Right ventricle myocardium inferior (tissue), 1 donor: ENCODE measurements at regions not wholly inside any gene's neighbourhood (a gene's known extent, or its start where the extent isn't known, plus 50 kb on each side); places are given as distances from the start of the nearest gene placed in this dataset.

Experiments used
- ATAC-seq: fragments of 200-7000 bp; cut with Tn5 transposase; one replicate; pipeline ENCODE4 v1.9.1; 2020; ENCODE audit warnings: mild to moderate bottlenecking, moderate library complexity
- DNase-seq: peaks from one replicate; pipeline ENCODE4 v3.0.0; 2021; ENCODE audit errors: missing footprints
- intact Hi-C: fragments of 100-400 bp; cut with DNase I; formaldehyde crosslinking; loops from one replicate; pipeline ENCODE4 v1.11.0; 2022
- donor health status: DM: no; HTN: yes; CAD: no; lungs with severe emphysema.

DNA sequence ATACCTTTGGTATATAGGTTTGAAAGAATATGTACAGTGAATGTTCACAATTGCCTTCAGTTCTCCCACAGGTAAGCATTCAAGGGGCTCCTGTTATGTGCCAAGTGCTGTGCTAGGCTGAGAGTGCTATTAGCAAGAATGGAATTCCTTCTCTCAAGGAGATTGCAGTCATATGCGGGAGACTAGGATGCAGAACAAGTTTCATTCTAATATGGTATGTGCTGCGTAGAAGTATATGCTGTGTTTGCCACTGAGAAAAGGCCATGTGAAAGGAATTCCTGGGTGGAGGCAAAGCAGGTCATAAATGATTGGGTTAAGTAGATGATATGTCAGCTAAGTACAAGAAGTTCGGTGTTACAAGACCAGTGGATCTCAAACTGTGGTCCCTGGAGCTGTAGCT, 303.0 kb downstream of the GPATCH2 start:
- intact Hi-C loops, result no loop called here
- ATAC-seq (no peak), DNase-seq (no peak)

DNA sequence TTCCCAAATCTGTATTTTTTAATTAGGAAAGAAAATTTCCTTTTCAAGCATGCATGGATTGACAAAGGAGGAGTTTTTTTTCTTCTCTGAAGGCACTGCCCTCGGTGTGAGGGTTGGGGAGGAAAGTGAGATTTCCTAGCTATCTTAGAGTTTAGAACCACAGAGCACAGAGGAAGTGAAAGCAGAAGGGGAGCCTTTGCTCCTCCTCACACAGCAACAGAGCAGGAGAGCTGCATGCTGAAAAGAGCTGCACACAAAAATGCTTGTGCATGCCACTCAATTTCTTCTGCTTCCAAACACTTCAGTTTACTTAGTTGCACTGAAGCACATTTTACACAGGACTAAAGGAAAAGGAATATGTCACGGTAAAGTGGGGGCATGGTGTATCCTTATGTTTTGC, 308.1 kb downstream of the GPATCH2 start:
- ATAC-seq, result no peak
- intact Hi-C loops, result no loop called here
- no peak for DNase-seq

DNA sequence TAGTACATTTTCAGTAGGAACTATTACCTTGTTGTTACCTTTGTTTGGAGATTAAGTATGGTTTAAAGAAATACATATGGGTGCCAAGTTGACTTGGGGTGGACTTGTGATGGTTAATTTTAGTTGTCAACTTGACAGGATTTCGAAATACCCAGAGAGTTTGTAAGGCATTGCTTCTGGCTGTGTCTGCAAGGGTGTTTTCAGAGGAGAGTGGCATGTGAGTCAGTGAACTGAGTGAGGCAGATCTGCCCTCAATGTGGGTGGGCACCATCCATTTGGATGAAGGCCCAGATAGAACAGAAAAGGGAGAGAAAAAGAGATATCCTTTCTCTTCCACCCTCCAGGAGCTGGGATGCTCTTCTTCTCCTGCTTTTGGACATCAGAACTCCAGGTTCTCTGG, 315.5 kb downstream of the GPATCH2 start:
- DNase-seq, result no peak
- ATAC-seq, result no peak
- intact Hi-C loops, result no loop called here

DNA sequence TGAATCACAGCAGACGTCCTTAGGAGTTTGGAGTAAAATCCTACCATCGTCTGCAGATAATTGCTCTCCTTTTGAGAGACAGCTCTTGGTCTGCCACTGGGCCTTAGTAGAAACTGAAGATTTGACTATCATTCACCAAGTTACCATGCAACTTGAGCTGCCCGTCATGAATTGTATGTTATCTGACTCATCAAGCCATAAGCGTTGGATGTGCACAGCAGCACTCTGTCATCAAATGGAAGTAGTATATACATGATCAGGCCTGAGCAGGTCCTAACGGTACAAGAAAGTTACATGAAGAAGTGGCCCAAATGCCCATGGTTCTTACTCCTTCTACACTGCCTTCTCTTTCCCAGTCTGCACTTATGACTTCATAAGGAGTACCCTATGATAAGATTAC, 317.8 kb downstream of the GPATCH2 start:
- DNase-seq (no peak), ATAC-seq (no peak)
- intact Hi-C loops, result no loop called here

- ATAC-seq, result no peak
- DNase-seq, result no peak
- intact Hi-C loops, result no loop called here
Observed at GRCh38 chr1:217311766-217312165, 319.1 kb downstream of the GPATCH2 start.

GRCh38 chr1:217311269-217311668, 319.6 kb downstream of the GPATCH2 start:
- DNase-seq (no peak), ATAC-seq (no peak)
- intact Hi-C loops, result no loop called here

DNA sequence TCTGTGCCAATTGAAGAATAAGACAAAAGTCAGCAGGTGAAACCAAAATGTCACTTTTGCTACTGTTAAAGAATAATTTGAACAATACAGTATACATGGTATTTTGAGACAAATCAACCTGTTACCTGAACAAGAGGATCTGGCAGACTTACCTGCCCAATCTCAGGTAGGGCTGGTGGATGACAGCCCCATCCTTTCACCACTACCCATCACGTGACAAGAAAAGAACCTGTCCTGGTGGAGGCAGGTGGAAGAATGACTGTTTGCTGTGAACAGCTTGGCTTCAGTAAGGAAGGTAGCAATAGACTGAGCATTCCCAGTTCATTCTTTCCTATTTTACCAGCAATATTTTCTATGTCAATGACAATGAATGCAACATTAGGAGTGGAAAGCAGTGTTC, 349.6 kb downstream of the GPATCH2 start:
- no peak for ATAC-seq

DNA sequence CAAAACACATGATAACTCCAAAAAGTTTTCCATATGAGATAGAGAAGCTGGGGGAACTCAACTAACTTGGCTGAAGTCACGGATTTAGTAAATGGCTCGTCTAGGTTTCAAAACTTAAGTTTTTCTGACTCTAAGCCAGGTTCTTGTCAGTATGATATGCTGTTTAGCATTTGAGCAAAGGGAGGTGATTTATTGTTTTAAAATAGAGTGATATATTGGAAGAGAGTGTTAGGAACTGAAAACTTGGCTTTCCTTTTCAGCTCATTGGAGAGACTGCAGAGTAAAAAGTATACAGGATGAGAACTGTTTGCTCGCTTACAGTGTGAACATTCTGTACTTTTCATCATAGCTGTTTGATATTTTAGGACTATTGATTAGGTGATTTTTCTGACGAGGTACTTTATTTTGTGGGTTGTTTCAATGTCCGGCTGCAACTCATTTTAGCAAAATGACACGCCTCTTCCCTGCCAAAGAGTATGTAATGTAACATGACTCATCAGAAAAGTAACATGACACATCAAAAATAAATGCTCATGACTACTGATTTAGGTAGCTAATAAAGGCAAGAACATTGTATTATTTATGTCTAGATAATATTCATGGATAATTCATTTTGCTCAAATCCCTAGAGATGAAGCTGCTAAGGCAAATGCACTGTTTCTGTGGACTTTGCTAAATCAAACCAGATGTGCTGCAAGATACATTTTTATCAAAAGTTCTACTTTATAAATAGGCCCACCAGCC, 355.1 kb downstream of the GPATCH2 start:
- DNase-seq (no peak), ATAC-seq (no peak)
- intact Hi-C loops, result no loop called here

More for the DNA sequence above, 349.6 kb downstream of the GPATCH2 start:
- no peak for DNase-seq
- intact Hi-C loops, result no loop called here

DNA sequence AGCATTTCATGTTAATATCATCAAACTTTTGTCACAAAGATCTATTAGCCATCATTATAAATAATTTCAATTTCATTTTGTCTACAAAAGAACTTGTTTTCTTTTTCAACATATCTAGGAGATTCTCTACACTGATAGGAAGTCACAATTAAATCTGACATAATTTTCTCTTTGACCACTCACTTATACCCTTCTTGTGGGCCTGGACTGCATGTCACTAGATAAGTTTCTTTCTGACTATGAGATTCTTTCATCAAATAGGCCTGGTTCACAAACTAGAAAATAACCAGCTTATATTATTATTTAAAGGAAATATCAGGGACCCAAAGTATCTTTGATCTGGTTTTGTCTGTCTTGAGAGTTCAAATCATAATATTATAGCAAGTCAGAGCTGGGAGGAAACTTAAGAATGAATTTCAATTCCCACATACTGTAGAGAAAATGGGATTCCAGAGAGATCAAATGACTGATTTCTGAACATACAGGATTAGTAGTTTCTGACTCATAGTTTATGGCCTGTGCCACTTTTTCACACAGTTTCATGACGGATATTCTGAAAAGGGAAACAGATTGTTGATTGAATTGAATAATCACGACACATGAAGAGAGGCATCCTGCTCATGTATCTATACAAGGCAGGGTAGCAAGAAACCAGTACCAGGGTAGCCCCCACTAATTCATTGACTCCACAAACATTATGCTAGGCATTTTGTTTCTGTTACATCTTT, 355.8 kb downstream of the GPATCH2 start:
- DNase-seq (no peak), ATAC-seq (no peak)
- intact Hi-C loops, result no loop called here

- no peak for DNase-seq
- intact Hi-C loops, result no loop called here
- no peak for ATAC-seq
Observed at GRCh38 chr1:217274416-217274815, 356.5 kb downstream of the GPATCH2 start.

- ATAC-seq (no peak), DNase-seq (no peak)
- intact Hi-C loops, result no loop called here
Observed at GRCh38 chr1:217273866-217274265, 357.0 kb downstream of the GPATCH2 start.

GRCh38 chr1:217272385-217272784, 358.5 kb downstream of the GPATCH2 start:
- no peak for DNase-seq
- no peak for ATAC-seq
- intact Hi-C loops, result no loop called here

DNA sequence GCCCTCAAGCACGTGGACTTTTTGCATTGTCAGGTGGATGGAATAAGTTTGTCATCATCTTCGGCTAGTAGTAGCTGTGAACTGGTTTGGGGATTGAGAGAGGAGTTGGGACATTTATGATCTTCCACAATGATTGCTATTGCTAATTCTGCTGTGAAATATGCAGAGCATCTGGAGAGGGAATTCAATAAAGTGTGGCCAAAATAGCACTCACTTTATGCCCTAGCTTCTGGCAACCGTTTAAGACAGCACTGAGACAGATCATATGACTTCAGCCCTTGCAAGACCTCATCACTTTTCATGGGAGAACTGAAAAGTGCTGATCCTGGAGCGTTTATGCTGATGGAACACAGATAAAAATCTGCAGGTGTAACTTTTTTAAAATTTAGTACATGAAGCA, 360.8 kb downstream of the GPATCH2 start:
- intact Hi-C loops, result no loop called here

DNA sequence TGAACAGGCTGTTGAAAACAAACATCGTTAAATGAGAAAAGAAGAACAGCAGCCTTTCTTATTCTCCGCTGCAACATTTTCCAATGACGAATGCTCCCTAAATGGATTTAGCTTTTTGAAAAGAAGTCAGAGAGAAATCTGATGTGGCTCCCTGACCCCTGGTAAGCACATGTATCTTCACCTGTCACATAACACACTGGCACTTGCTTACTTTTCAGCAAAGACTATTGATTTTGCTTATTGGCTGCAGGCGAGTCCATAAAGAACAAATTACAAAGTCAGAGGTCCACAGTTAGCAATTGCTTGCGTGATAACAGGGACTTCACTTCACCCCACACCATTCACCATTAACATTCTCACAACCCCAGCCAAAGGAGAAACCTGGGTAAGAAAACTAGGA, 362.8 kb downstream of the GPATCH2 start:
- intact Hi-C loops, result no loop called here
- ATAC-seq (no peak), DNase-seq (no peak)

More for the DNA sequence above, 360.8 kb downstream of the GPATCH2 start:
- ATAC-seq (no peak), DNase-seq (no peak)

- ATAC-seq (no peak), DNase-seq (no peak)
- intact Hi-C loops, result no loop called here
Observed at GRCh38 chr1:217261636-217262035, 369.3 kb downstream of the GPATCH2 start.

DNA sequence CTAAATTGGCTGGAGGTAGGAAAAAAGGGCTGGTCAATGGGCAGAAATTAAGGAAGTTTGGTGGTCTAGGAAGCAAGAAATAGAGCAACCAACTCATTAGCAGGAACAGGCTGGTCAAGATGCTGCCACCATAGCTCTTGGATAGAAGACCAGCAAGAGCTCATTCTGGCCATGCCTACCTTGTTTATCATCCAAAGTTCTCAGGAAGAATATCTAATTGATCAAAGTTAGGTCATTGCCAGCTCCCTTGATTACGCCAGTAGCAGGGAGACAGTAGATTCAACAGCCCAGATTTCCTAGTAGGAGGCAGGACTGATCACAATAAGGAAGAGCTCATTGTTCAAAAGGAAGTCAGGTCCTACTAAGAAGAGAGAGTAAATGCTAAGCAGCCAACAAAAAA, 370.2 kb downstream of the GPATCH2 start:
- ATAC-seq (no peak), DNase-seq (no peak)
- intact Hi-C loops, result no loop called here

GRCh38 chr1:217253985-217254384, 376.9 kb downstream of the GPATCH2 start:
- no peak for ATAC-seq
- intact Hi-C loops, result no loop called here
- DNase-seq, result no peak

DNA sequence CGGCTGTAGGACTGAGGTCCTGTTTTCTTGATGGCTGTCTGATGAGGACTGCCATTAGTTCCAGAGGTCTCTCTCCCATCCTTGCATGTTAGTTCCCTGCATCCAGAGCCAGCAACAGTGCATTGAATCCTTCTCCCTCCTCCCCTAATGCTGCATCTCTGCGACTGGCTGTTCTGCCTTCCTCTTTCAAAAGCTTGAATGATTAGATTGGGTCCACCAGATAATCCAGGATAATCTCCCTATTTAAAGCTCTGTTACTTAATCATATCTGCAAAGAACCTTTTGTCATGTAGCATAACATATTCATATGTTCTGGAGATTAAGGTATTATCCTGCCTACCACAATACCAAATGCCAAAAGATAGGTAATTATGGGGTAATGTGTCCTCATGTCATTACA, 377.5 kb downstream of the GPATCH2 start:
- no peak for DNase-seq
- intact Hi-C loops, result no loop called here
- no peak for ATAC-seq

- no peak for DNase-seq
- intact Hi-C loops, result no loop called here
- no peak for ATAC-seq
Observed at GRCh38 chr1:217251121-217251520, 379.8 kb downstream of the GPATCH2 start.

GRCh38 chr1:217249857-217250256, 381.0 kb downstream of the GPATCH2 start:
- DNase-seq (no peak), ATAC-seq (no peak)
- intact Hi-C loops, result no loop called here

DNA sequence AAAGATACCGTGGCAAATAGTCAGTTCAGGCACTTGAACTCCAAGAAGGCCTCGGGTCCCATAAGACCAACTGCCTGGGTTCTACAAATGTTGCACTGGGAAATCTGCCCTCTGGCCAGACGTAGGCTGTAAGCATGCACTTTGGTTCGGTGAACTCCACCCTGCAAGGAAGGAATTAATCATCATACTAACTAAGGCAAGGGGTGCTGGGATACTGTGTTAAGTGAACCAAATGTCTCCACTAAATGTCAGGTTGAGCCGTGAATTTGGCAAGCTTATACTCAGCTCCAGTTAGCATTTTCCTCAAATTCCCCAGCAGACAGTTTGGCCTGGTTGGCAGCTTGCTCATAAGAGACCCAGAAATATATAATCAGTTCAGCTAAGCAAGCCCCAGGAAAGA, 385.9 kb downstream of the GPATCH2 start:
- ATAC-seq (no peak), DNase-seq (no peak)
- intact Hi-C loops, result no loop called here
